Stimulated activated naive CD8-positive, alpha-beta T cell treated with anti-CD3 and anti-CD28 coated beads, Interleukin-15, Interleukin-2, amounts not matched to agents 100 ng/mL and 50 ng/mL, for 24 hours (primary cell): ENCODE measurements at regions not wholly inside any gene's neighbourhood (a gene's known extent, or its start where the extent isn't known, plus 50 kb on each side); places are given as distances from the start of the nearest gene placed in this dataset.
"Not testable (repeated sequence)": the region's sequence is repeated elsewhere in the genome, so short reads cannot be mapped to it uniquely, and the experiment has no call there.

ENCODE experiments used
- H3K27ac Mint-ChIP-seq: one replicate; pipeline ENCODE4 v1.8.0; 2021; ENCODE audit warnings: mild to moderate bottlenecking, mixed read lengths
- H3K27me3 Mint-ChIP-seq: one replicate; pipeline ENCODE4 v1.8.0; 2021; ENCODE audit warnings: mixed read lengths
- H3K36me3 Mint-ChIP-seq: one replicate; pipeline ENCODE4 v1.8.0; 2021; ENCODE audit warnings: low read depth, mixed read lengths
- H3K4me1 Mint-ChIP-seq: one replicate; pipeline ENCODE4 v1.8.0; 2021; ENCODE audit warnings: low read depth, mixed read lengths
- H3K4me3 Mint-ChIP-seq: one replicate; pipeline ENCODE4 v1.8.0; 2021; ENCODE audit warnings: mild to moderate bottlenecking, mixed read lengths
- H3K9me3 Mint-ChIP-seq: one replicate; pipeline ENCODE4 v1.8.0; 2021; ENCODE audit warnings: mixed read lengths

DNA sequence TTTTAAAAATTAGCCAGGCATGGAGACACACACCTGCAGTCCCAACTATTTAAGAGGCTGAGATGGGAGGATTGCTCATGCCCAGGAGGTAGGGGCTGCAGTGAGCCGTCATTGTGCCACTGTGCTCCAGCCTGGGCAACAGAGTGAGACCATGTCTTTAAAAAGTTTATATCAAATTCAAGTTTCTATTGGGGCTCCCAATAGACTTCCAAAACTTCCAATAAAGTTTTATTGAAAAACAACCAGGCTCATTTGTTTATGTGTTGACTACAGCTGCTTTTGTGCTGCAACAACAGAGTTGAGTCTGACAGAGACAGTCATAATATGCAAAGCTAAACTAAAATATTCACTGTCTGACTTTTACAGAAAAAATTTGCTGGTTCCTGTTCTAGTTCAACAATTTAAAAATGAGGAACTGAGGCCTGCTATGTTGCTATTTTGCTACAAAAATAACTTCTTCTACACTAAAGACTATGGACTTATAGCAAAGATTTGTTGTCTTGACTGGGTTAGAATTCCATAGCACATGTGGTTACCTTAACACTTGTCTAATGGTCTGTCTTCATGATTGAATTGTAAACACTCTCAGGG lies 63.3 kb upstream of the RELL1 start:
- Mint-ChIP-seq H3K27me3 (no peaks in the 10 kb centered on the region), H3K4me3 (no peak overlapping the region), H3K27ac (no peak overlapping the region), H3K4me1 (peaks cover 24% of the 10 kb centered on the region), H3K36me3 (no peaks in the 10 kb centered on the region), H3K9me3 (peaks cover 7% of the 10 kb centered on the region)

DNA sequence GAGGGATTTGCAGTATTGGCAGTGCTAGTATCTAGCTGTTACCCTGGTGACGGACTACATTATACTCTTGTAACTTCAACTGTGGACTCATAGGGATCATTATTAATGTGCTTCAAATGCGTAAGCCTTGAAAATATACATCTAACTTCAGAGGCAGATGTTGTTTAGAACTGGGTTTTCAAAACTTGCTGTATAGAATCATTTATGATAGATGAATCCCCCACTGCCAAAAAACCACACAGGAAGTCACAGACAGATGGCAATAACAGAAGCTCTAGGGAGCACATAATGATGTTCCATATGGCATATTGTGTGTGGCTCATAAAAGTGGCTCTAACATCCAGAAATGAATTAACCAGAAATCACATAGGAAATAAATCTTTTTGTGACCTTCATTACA lies 62.3 kb upstream of the RELL1 start:
- no peaks in the 10 kb centered on the region for H3K36me3 Mint-ChIP-seq
- H3K27me3 Mint-ChIP-seq, result no peaks in the 10 kb centered on the region
- no peak overlapping the region for H3K27ac Mint-ChIP-seq
- no peak overlapping the region for H3K4me3 Mint-ChIP-seq
- peaks cover 17% of the 10 kb centered on the region for H3K4me1 Mint-ChIP-seq
- peaks cover 7% of the 10 kb centered on the region for H3K9me3 Mint-ChIP-seq

- peaks cover 7% of the 10 kb centered on the region for H3K9me3 Mint-ChIP-seq
- H3K27me3 Mint-ChIP-seq, result no peaks in the 10 kb centered on the region
- H3K4me3 Mint-ChIP-seq, result no peak overlapping the region
- H3K27ac Mint-ChIP-seq, result no peak overlapping the region
- no peaks in the 10 kb centered on the region for H3K36me3 Mint-ChIP-seq
- H3K4me1 Mint-ChIP-seq, result peaks cover 17% of the 10 kb centered on the region
These were observed 61.7 kb upstream of the RELL1 start for GRCh38 chr4:37747772-37748330.

DNA sequence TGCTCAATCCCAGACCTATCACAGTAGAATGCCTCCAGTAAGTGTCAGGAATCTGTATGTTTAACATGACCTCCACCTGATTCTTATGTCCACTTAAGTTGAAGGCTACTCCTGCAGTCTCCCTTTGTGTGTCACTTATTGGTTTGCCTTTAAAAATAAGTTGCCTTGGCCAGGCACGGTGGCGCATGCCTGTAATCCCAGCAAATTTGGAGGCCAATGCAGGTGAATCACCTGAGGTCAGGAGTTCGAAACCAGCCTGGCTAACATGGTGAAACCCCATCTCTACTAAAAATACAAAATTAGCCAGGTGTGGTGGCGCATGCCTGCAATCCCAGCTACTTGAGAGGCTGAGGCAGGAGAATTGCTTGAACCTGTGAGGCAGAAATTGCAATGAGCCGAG lies 60.7 kb upstream of the RELL1 start:
- not testable (repeated sequence) for H3K4me3 Mint-ChIP-seq, H3K27me3 Mint-ChIP-seq, H3K9me3 Mint-ChIP-seq, H3K36me3 Mint-ChIP-seq, H3K27ac Mint-ChIP-seq
- H3K4me1 Mint-ChIP-seq, result peaks cover 17% of the 10 kb centered on the region

GRCh38 chr4:37745946-37746345 lies 59.8 kb upstream of the RELL1 start:
- Mint-ChIP-seq H3K27me3 (no peaks in the 10 kb centered on the region), H3K36me3 (no peaks in the 10 kb centered on the region), H3K9me3 (peaks cover 7% of the 10 kb centered on the region), H3K27ac (no peak overlapping the region), H3K4me3 (no peak overlapping the region), H3K4me1 (peaks cover 17% of the 10 kb centered on the region)

GRCh38 chr4:37742149-37742548 lies 56.0 kb upstream of the RELL1 start:
- Mint-ChIP-seq H3K4me3 (no peak overlapping the region), H3K9me3 (no peaks in the 10 kb centered on the region), H3K36me3 (no peaks in the 10 kb centered on the region), H3K27ac (no peak overlapping the region), H3K4me1 (no peaks in the 10 kb centered on the region), H3K27me3 (no peaks in the 10 kb centered on the region)

GRCh38 chr4:37741564-37741963 lies 55.4 kb upstream of the RELL1 start:
- Mint-ChIP-seq H3K27ac (no peak overlapping the region), H3K9me3 (no peaks in the 10 kb centered on the region), H3K4me3 (no peak overlapping the region)

DNA sequence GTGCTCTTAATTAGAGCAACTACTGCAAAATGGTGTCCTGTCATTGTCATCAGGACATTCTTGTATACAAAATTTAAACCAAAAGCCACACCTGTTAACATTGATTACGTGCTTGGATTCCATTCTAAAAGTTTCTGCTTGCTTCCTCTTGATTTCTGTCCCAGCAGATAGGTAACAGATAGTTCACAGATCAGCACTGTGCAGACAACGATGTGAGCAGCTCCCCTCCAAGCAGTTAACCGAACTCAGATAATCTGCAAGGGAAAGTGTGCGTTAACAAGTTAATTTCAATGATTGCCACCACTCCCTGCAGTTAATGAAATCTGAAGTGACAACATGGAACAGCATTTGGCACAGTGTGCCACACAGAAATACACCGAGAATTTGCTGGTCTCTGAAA lies 54.4 kb upstream of the RELL1 start:
- no peaks in the 10 kb centered on the region for H3K27me3 Mint-ChIP-seq
- no peaks in the 10 kb centered on the region for H3K36me3 Mint-ChIP-seq
- H3K27ac Mint-ChIP-seq, result no peak overlapping the region
- H3K9me3 Mint-ChIP-seq, result no peaks in the 10 kb centered on the region
- no peaks in the 10 kb centered on the region for H3K4me1 Mint-ChIP-seq
- no peak overlapping the region for H3K4me3 Mint-ChIP-seq

More at GRCh38 chr4:37741564-37741963, 55.4 kb upstream of the RELL1 start:
- Mint-ChIP-seq H3K27me3 (no peaks in the 10 kb centered on the region), H3K36me3 (no peaks in the 10 kb centered on the region), H3K4me1 (no peaks in the 10 kb centered on the region)

GRCh38 chr4:37737466-37737865 lies 51.3 kb upstream of the RELL1 start:
- no peaks in the 10 kb centered on the region for H3K4me1 Mint-ChIP-seq
- no peak overlapping the region for H3K4me3 Mint-ChIP-seq
- H3K9me3 Mint-ChIP-seq, result no peaks in the 10 kb centered on the region
- H3K36me3 Mint-ChIP-seq, result no peaks in the 10 kb centered on the region
- H3K27me3 Mint-ChIP-seq, result no peaks in the 10 kb centered on the region
- H3K27ac Mint-ChIP-seq, result no peak overlapping the region
